ENCODE measurements at regions not wholly inside any gene's neighbourhood (a gene's known extent, or its start where the extent isn't known, plus 50 kb on each side); places are given as distances from the start of the nearest gene placed in this dataset.

DNA sequence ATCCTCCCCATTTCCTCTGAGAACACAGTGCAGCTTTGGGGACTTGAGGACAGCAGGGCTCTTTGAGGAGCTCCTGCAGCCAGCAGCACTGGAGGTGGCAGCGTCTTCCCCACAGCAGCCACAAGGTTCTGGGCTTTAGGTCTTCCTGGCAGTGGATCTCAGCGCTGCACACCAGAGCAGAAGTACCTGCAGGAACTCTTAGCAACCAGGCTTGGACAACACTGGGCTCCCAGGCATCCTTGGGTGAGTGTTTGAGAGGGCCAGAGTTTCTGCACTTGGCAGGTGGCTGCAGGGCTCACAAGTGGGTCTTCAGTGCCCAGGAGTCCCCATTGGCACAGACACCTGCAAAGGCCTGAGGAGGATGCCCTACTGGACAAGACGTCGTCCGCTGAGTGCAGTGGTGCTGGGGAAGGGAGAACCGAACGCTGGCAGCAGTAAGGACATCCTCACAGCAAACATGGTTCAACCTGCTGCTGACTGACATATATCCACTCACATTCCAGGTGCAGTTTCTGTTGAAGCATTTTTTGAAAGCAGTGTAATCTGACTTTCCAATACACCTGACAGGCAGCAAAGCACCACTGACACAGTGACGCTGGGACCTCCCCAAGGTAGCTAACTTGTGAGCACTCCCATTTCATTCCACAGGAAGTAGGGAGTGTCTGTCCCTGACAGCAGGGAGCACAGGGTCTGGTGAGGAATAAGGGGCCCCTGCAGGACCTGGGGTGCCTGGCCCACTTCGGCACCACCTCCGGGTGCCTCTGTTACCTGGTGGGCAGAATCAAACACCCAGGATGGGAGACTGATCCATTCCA, 149.9 kb upstream of the COPS8 start:
- TF ChIP-seq GATA2 (IDR thresholded peaks at IDR 0.05; ENCODE audit: low read depth, low read length) (no peak), GATA3 (IDR thresholded peaks at IDR 0.05; ENCODE audit: low read depth, low read length) (no peak)

GRCh38 chr2:236936446-236936940, 149.2 kb upstream of the COPS8 start:
- no peak for TF ChIP-seq GATA3 (IDR thresholded peaks at IDR 0.05; ENCODE audit: low read depth, low read length)
- no peak for TF ChIP-seq GATA2 (IDR thresholded peaks at IDR 0.05; ENCODE audit: low read depth, low read length)

DNA sequence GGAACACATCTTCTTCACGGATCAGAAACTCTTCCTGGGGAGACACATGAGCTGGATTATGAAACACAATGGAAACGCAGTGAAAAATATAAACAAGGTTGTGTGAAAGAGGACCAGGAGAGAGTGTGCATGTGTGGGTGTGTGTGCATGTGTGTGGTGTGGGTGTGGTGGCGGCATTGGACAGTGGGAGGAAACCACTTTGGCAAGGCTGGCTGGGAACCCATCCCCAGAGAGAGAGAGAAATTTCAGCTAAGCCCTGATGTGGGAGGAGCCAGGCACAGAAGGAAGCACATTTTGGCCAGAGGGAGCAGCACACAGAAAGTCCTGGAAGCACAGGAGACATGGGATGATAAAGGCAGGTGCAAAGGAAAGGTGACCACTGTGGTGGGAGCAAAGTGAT, 147.6 kb upstream of the COPS8 start:
- no peak for TF ChIP-seq GATA3 (IDR thresholded peaks at IDR 0.05; ENCODE audit: low read depth, low read length)

DNA sequence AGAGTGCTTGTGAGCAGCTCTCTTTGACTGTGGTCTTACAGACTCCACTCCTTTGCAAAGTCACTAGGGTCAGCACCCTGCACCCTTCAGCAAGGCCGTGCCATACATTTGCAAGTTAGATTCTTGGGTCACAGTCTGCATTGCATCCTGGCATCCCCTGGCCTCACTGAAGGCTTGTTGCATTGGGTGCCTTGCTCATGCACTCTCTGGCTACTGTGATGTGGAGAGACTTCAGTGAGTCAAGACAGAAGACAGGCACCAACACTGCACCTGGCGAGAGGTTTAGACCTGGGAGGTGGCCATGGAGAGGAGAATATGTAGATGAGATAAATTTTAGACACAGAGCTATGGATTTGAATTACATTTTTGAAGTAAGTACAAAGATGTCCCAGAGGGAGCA, 146.4 kb upstream of the COPS8 start:
- TF ChIP-seq GATA2 (IDR thresholded peaks at IDR 0.05; ENCODE audit: low read depth, low read length) (no peak), GATA3 (IDR thresholded peaks at IDR 0.05; ENCODE audit: low read depth, low read length) (no peak)

DNA sequence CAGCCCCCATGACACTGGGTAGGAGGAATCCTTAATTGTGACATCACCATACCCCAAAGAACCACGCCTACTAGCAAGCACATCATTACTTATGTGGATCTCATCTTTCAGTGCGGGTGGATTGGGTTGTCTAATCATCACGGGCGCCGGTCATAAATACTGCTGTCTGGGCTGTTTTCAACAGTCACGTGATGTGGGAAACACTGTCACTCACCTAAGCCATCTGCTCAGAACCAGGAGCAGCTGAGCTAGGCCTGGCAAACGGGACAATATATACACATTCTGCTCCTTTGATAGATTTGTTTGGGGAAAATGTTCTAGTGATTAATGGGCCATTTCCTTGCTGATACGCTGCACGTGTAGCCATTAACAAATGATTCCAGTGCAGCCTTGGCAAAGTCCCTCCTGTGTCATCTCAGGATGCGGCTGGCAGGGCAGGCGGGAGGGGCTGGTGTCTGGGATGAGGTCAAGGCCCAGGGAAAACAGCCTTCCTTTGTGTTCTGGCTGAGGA, 145.9 kb upstream of the COPS8 start:
- TF ChIP-seq GATA3 (IDR thresholded peaks at IDR 0.05; ENCODE audit: low read depth, low read length), result no peak
- no peak for TF ChIP-seq GATA2 (IDR thresholded peaks at IDR 0.05; ENCODE audit: low read depth, low read length)

- no peak for TF ChIP-seq GATA3 (IDR thresholded peaks at IDR 0.05; ENCODE audit: low read depth, low read length)
- TF ChIP-seq GATA2 (IDR thresholded peaks at IDR 0.05; ENCODE audit: low read depth, low read length), result no peak
Measured at GRCh38 chr2:236940497-236940896, 145.2 kb upstream of the COPS8 start.

- no peak for TF ChIP-seq GATA2 (IDR thresholded peaks at IDR 0.05; ENCODE audit: low read depth, low read length)
- TF ChIP-seq GATA3 (IDR thresholded peaks at IDR 0.05; ENCODE audit: low read depth, low read length), result no peak
Measured at GRCh38 chr2:236940916-236941520, 144.7 kb upstream of the COPS8 start.

DNA sequence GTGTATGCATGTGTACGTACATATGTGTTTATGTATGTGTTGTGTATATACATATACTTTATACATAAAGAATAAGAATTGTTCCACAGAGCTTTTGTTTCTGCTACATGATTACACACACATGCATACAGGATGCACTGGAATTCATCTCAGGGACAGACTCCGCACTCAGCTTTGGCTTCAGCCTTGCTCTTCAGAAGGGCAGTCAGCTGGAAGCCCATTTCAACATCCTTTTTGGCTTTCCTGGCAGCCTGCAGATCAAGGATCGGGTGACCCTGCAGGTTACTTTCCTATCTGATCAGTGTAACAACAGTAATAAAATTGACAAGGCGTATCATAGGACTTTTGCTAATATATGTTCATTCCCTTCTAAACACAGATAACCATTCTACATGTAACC, 144.1 kb upstream of the COPS8 start:
- TF ChIP-seq GATA2 (IDR thresholded peaks at IDR 0.05; ENCODE audit: low read depth, low read length), result no peak
- TF ChIP-seq GATA3 (IDR thresholded peaks at IDR 0.05; ENCODE audit: low read depth, low read length), result no peak

- TF ChIP-seq GATA2 (IDR thresholded peaks at IDR 0.05; ENCODE audit: low read depth, low read length) (no peak), GATA3 (IDR thresholded peaks at IDR 0.05; ENCODE audit: low read depth, low read length) (no peak)
Measured at GRCh38 chr2:236942554-236942953, 143.1 kb upstream of the COPS8 start.

DNA sequence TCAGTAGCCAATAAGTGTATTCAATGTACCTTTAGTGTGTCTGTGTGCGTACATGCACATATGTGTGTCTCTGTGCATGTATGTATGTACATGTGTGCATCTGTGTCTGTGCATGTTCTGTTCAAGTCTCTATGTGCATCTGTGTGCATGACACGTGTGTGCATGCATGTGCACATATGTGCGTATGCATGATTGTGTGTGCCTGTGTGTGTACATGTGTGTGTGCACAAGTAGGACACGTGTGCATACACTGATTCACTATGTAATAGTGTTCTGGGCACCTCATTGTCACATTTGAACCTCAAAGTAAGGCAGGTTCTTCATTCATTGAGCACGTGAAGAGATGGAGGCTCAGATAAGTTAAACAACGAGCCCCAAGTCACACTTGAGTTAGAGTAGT, 142.6 kb upstream of the COPS8 start:
- TF ChIP-seq GATA3 (IDR thresholded peaks at IDR 0.05; ENCODE audit: low read depth, low read length), result no peak
- TF ChIP-seq GATA2 (IDR thresholded peaks at IDR 0.05; ENCODE audit: low read depth, low read length), result no peak

DNA sequence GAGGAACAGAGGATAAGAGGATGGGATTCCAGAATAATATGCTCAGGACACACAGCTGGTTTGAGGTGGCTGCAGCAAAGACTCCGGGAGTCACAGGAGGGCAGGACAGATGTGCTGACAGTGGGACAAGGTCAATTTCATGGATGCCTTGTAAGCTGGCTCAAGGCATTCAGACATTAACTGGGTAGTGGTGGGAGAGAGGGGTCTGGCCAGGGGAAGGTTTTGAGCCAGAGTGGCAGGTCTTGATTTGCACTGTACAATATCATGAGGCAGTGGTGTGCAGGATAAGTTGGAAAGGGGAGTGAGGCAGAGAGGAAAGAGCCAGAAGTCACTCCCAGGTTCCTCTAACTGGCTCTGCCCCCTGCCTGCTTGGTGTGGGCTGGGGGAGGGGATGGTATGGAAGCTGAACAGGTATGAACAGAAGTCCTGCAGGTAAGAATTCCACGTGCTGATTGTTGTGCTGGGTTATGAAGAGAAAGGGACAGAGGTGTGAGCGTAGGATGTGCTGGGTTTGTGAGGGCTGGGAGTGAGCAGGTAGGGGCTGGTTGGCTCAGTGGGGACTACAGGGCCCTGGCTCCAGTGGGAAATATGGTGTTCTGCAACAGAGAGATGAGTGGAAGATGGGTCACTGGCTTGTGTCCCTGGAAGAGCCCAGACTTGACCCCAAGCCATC, 141.7 kb upstream of the COPS8 start:
- no peak for TF ChIP-seq GATA3 (IDR thresholded peaks at IDR 0.05; ENCODE audit: low read depth, low read length)
- no peak for TF ChIP-seq GATA2 (IDR thresholded peaks at IDR 0.05; ENCODE audit: low read depth, low read length)

- TF ChIP-seq GATA3 (IDR thresholded peaks at IDR 0.05; ENCODE audit: low read depth, low read length), result no peak
- no peak for TF ChIP-seq GATA2 (IDR thresholded peaks at IDR 0.05; ENCODE audit: low read depth, low read length)
Measured at GRCh38 chr2:236944561-236944960, 141.1 kb upstream of the COPS8 start.

GRCh38 chr2:236945431-236946016, 140.2 kb upstream of the COPS8 start:
- TF ChIP-seq GATA2 (IDR thresholded peaks at IDR 0.05; ENCODE audit: low read depth, low read length) (no peak), GATA3 (IDR thresholded peaks at IDR 0.05; ENCODE audit: low read depth, low read length) (no peak)

DNA sequence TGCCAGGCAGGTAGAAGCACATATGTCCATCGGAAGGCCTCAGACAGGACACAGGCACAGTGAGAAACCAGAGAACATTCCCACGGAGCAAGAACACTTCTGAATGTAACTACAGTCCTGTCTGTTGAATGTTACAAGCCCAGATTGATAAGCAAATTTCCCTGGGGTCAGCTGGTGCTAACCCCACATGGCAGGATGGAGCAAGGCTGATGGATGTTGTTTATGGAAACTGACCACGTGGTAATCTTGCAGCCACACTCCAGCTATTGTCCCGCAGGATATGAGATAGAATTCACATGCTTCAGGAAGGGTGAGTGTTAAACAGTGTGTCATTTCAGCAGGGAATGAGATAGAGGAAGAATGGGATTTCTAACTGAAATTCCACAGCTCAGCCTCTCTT, 138.8 kb upstream of the COPS8 start:
- TF ChIP-seq GATA3 (IDR thresholded peaks at IDR 0.05; ENCODE audit: low read depth, low read length), result no peak
- no peak for TF ChIP-seq GATA2 (IDR thresholded peaks at IDR 0.05; ENCODE audit: low read depth, low read length)

Measured in SH-SY5Y (cell line).